Activated T-helper 17 cell treated with anti-CD3 and anti-CD28 coated beads, Interleukin-2, amount 50 U/mL, for 72 hours (primary cell): ENCODE measurements at regions not wholly inside any gene's neighbourhood (a gene's known extent, or its start where the extent isn't known, plus 50 kb on each side); places are given as distances from the start of the nearest gene placed in this dataset.

ENCODE experiments used
- ATAC-seq: fragments of 150-1000 bp; cut with Tn5 transposase; replicated peaks from 2 replicates; pipeline ENCODE4 v1.10.0; 2021; ENCODE audit warnings: mild to moderate bottlenecking, moderate library complexity
- H3K27ac Mint-ChIP-seq: one replicate; pipeline ENCODE4 v1.8.0; 2022; ENCODE audit warnings: mixed read lengths
- H3K27me3 Mint-ChIP-seq: one replicate; pipeline ENCODE4 v1.8.0; 2022; ENCODE audit warnings: mixed read lengths
- H3K36me3 Mint-ChIP-seq: one replicate; pipeline ENCODE4 v1.8.0; 2022; ENCODE audit warnings: low read depth, mild to moderate bottlenecking, mixed read lengths
- H3K4me1 Mint-ChIP-seq: one replicate; pipeline ENCODE4 v1.8.0; 2022; ENCODE audit warnings: mixed read lengths
- H3K4me3 Mint-ChIP-seq: one replicate; pipeline ENCODE4 v1.8.0; 2022; ENCODE audit warnings: mild to moderate bottlenecking, mixed read lengths
- H3K9me3 Mint-ChIP-seq: one replicate; pipeline ENCODE4 v1.8.0; 2022; ENCODE audit warnings: mixed read lengths

GRCh38 chr13:105142556-105142955, 1392.9 kb downstream of the EFNB2 start:
- Mint-ChIP-seq H3K36me3 (no peaks in the 10 kb centered on the region), H3K9me3 (no peaks in the 10 kb centered on the region), H3K4me3 (no peak overlapping the region), H3K27ac (no peak overlapping the region), H3K27me3 (no peaks in the 10 kb centered on the region), H3K4me1 (no peaks in the 10 kb centered on the region)
- ATAC-seq: no peak

- Mint-ChIP-seq H3K36me3 (no peaks in the 10 kb centered on the region), H3K27me3 (no peaks in the 10 kb centered on the region), H3K4me3 (peak overlapping the region; percentile 96), H3K27ac (peak overlapping the region; percentile 97), H3K4me1 (no peaks in the 10 kb centered on the region), H3K9me3 (no peaks in the 10 kb centered on the region)
- peak; percentile 89 for ATAC-seq
Observed at GRCh38 chr13:105139380-105140285, 1395.8 kb downstream of the EFNB2 start.

- no peaks in the 10 kb centered on the region for H3K36me3 Mint-ChIP-seq
Observed at GRCh38 chr13:105139048-105139379, 1396.4 kb downstream of the EFNB2 start.

GRCh38 chr13:105135852-105136615, 1399.4 kb downstream of the EFNB2 start:
- Mint-ChIP-seq H3K4me1 (no peaks in the 10 kb centered on the region), H3K27ac (no peak overlapping the region), H3K27me3 (no peaks in the 10 kb centered on the region), H3K4me3 (no peak overlapping the region), H3K36me3 (no peaks in the 10 kb centered on the region), H3K9me3 (no peaks in the 10 kb centered on the region)
- no peak for ATAC-seq

More at GRCh38 chr13:105139048-105139379, 1396.4 kb downstream of the EFNB2 start:
- peak overlapping the region; percentile 97 for H3K27ac Mint-ChIP-seq
- peak; percentile 50 for ATAC-seq
- no peaks in the 10 kb centered on the region for H3K9me3 Mint-ChIP-seq
- H3K4me3 Mint-ChIP-seq: peak overlapping the region; percentile 96
- H3K4me1 Mint-ChIP-seq: no peaks in the 10 kb centered on the region
- H3K27me3 Mint-ChIP-seq: no peaks in the 10 kb centered on the region

GRCh38 chr13:105127732-105128131, 1407.7 kb downstream of the EFNB2 start:
- Mint-ChIP-seq H3K27me3 (peaks cover 6% of the 10 kb centered on the region), H3K4me3 (no peak overlapping the region), H3K36me3 (no peaks in the 10 kb centered on the region), H3K27ac (no peak overlapping the region), H3K4me1 (no peaks in the 10 kb centered on the region), H3K9me3 (no peaks in the 10 kb centered on the region)
- ATAC-seq: no peak

- Mint-ChIP-seq H3K36me3 (no peaks in the 10 kb centered on the region), H3K4me3 (no peak overlapping the region), H3K27me3 (peaks cover 10% of the 10 kb centered on the region), H3K4me1 (no peaks in the 10 kb centered on the region), H3K27ac (no peak overlapping the region), H3K9me3 (no peaks in the 10 kb centered on the region)
- no peak for ATAC-seq
Observed at GRCh38 chr13:105121221-105121620, 1414.2 kb downstream of the EFNB2 start.

- Mint-ChIP-seq H3K4me1 (no peaks in the 10 kb centered on the region), H3K36me3 (no peaks in the 10 kb centered on the region), H3K27ac (no peak overlapping the region), H3K27me3 (peaks cover 7% of the 10 kb centered on the region), H3K4me3 (no peak overlapping the region), H3K9me3 (peaks cover 7% of the 10 kb centered on the region)
- no peak for ATAC-seq
Observed at GRCh38 chr13:105118426-105118985, 1417.0 kb downstream of the EFNB2 start.

- Mint-ChIP-seq H3K27me3 (peaks cover 4% of the 10 kb centered on the region), H3K27ac (no peak overlapping the region), H3K4me1 (no peaks in the 10 kb centered on the region), H3K4me3 (no peak overlapping the region), H3K9me3 (peaks cover 7% of the 10 kb centered on the region), H3K36me3 (no peaks in the 10 kb centered on the region)
- no peak for ATAC-seq
Observed at GRCh38 chr13:105116966-105117365, 1418.5 kb downstream of the EFNB2 start.

- no peaks in the 10 kb centered on the region for H3K27me3 Mint-ChIP-seq
- ATAC-seq: no peak
- no peak overlapping the region for H3K4me3 Mint-ChIP-seq
- no peaks in the 10 kb centered on the region for H3K4me1 Mint-ChIP-seq
- H3K9me3 Mint-ChIP-seq: peaks cover 7% of the 10 kb centered on the region
- no peaks in the 10 kb centered on the region for H3K36me3 Mint-ChIP-seq
- H3K27ac Mint-ChIP-seq: no peak overlapping the region
Observed at GRCh38 chr13:105112561-105112960, 1422.9 kb downstream of the EFNB2 start.

- Mint-ChIP-seq H3K36me3 (no peaks in the 10 kb centered on the region), H3K4me1 (no peaks in the 10 kb centered on the region), H3K4me3 (no peak overlapping the region), H3K27ac (no peak overlapping the region), H3K27me3 (no peaks in the 10 kb centered on the region), H3K9me3 (no peaks in the 10 kb centered on the region)
- no peak for ATAC-seq
Observed at GRCh38 chr13:105107781-105108180, 1427.7 kb downstream of the EFNB2 start.

GRCh38 chr13:105105471-105105870, 1430.0 kb downstream of the EFNB2 start:
- no peak overlapping the region for H3K27ac Mint-ChIP-seq
- H3K4me1 Mint-ChIP-seq: no peaks in the 10 kb centered on the region
- no peaks in the 10 kb centered on the region for H3K27me3 Mint-ChIP-seq
- no peak for ATAC-seq
- no peaks in the 10 kb centered on the region for H3K9me3 Mint-ChIP-seq
- no peaks in the 10 kb centered on the region for H3K36me3 Mint-ChIP-seq
- H3K4me3 Mint-ChIP-seq: no peak overlapping the region

GRCh38 chr13:105097521-105097920, 1437.9 kb downstream of the EFNB2 start:
- no peaks in the 10 kb centered on the region for H3K4me1 Mint-ChIP-seq

GRCh38 chr13:105089858-105090643, 1445.4 kb downstream of the EFNB2 start:
- no peak for ATAC-seq
- peaks cover 9% of the 10 kb centered on the region for H3K27me3 Mint-ChIP-seq
- H3K27ac Mint-ChIP-seq: no peak overlapping the region
- H3K4me1 Mint-ChIP-seq: no peaks in the 10 kb centered on the region
- H3K36me3 Mint-ChIP-seq: no peaks in the 10 kb centered on the region
- no peak overlapping the region for H3K4me3 Mint-ChIP-seq
- H3K9me3 Mint-ChIP-seq: no peaks in the 10 kb centered on the region

More at GRCh38 chr13:105097521-105097920, 1437.9 kb downstream of the EFNB2 start:
- H3K9me3 Mint-ChIP-seq: no peaks in the 10 kb centered on the region
- no peak overlapping the region for H3K4me3 Mint-ChIP-seq
- no peak overlapping the region for H3K27ac Mint-ChIP-seq
- H3K36me3 Mint-ChIP-seq: no peaks in the 10 kb centered on the region
- no peak for ATAC-seq
- peaks cover 17% of the 10 kb centered on the region for H3K27me3 Mint-ChIP-seq

GRCh38 chr13:105087945-105088344, 1447.5 kb downstream of the EFNB2 start:
- ATAC-seq: no peak
- Mint-ChIP-seq H3K4me3 (no peak overlapping the region), H3K27me3 (no peaks in the 10 kb centered on the region), H3K27ac (no peak overlapping the region), H3K4me1 (no peaks in the 10 kb centered on the region), H3K9me3 (no peaks in the 10 kb centered on the region), H3K36me3 (no peaks in the 10 kb centered on the region)
